Naive thymus-derived CD4-positive, alpha-beta T cell (primary cell): ENCODE measurements at regions not wholly inside any gene's neighbourhood (a gene's known extent, or its start where the extent isn't known, plus 50 kb on each side); places are given as distances from the start of the nearest gene placed in this dataset.

Experiments used
- ATAC-seq: fragments of 150-1000 bp; cut with Tn5 transposase; 2 replicates; pipeline ENCODE4 v1.10.0; 2021; ENCODE audit warnings: mild to moderate bottlenecking, moderate library complexity
- CTCF ChIA-PET: fragments of 350-600 bp; sonication (Branson Sonifier 250); formaldehyde crosslinking; loops from one replicate; lab custom pipeline; 2021; ENCODE audit warnings: antibody characterized with exemption; lab: Charles Lee
- POLR2A ChIA-PET: fragments of 350-600 bp; sonication (Branson Sonifier 250); formaldehyde crosslinking; loops from one replicate; lab custom pipeline; 2021; ENCODE audit warnings: antibody characterized with exemption, inconsistent platforms; lab: Charles Lee
- DNase-seq, 9 donors: peaks; one replicate each; pipeline versions ENCODE4 v3.0.0 to v3.0.0-alpha.2; 2020 to 2022; ENCODE audit warnings: mixed read lengths in 1 of 9
- H3K27ac ChIP-seq: one replicate; pipeline ENCODE4 v1.7.0; 2013; ENCODE audit warnings: mild to moderate bottlenecking, low read depth, low read length, moderate library complexity
- H3K27me3 ChIP-seq, 2 donors: one replicate each; pipeline ENCODE4 v1.7.0; 2013; ENCODE audit warnings: low read length in 2 of 2, mild to moderate bottlenecking in 2 of 2, moderate library complexity in 2 of 2; ENCODE audit not compliant: control insufficient read depth in 2 of 2, insufficient read depth in 2 of 2
- H3K36me3 ChIP-seq, 3 experiments: 1 replicate in 2 of 3; 2 replicates in 1 of 3; pipeline ENCODE4 v1.7.0; 2013; ENCODE audit warnings: low read length in 3 of 3, mild to moderate bottlenecking in 3 of 3, moderate library complexity in 1 of 3; ENCODE audit not compliant: insufficient read depth in 3 of 3, control insufficient read depth in 2 of 3
- H3K4me1 ChIP-seq, 2 donors: one replicate each; pipeline ENCODE4 v1.7.0; 2013; ENCODE audit warnings: low read length in 2 of 2, mild to moderate bottlenecking in 2 of 2, moderate library complexity in 1 of 2; ENCODE audit not compliant: control insufficient read depth in 2 of 2, insufficient read depth in 2 of 2
- H3K4me3 ChIP-seq: 2 replicates; pipeline ENCODE4 v1.7.0; 2013; ENCODE audit warnings: mild to moderate bottlenecking, low read length
- H3K9me3 ChIP-seq, 3 experiments: 1 replicate in 2 of 3; 2 replicates in 1 of 3; pipeline ENCODE4 v1.7.0; 2013; ENCODE audit warnings: low read length in 3 of 3; ENCODE audit not compliant: control insufficient read depth in 2 of 3
- H3K27ac Mint-ChIP-seq, 9 donors: one replicate each; pipeline ENCODE4 v1.8.0; 2020 to 2022; ENCODE audit warnings: mixed read lengths in 9 of 9, mild to moderate bottlenecking in 8 of 9, moderate library complexity in 5 of 9, inconsistent platforms in 2 of 9
- H3K27me3 Mint-ChIP-seq, 5 donors: one replicate each; pipeline ENCODE4 v1.8.0; 2021 to 2022; ENCODE audit warnings: mixed read lengths in 5 of 5, mild to moderate bottlenecking in 1 of 5
- H3K36me3 Mint-ChIP-seq, 5 donors: one replicate each; pipeline ENCODE4 v1.8.0; 2020 to 2022; ENCODE audit warnings: mixed read lengths in 5 of 5, mild to moderate bottlenecking in 3 of 5, inconsistent platforms in 1 of 5
- H3K4me1 Mint-ChIP-seq, 7 donors: one replicate each; pipeline ENCODE4 v1.8.0; 2020 to 2022; ENCODE audit warnings: mixed read lengths in 7 of 7, mild to moderate bottlenecking in 3 of 7, inconsistent platforms in 1 of 7
- H3K4me3 Mint-ChIP-seq, 10 donors: one replicate each; pipeline ENCODE4 v1.8.0; 2020 to 2022; ENCODE audit warnings: mild to moderate bottlenecking in 10 of 10, mixed read lengths in 10 of 10, moderate library complexity in 6 of 10, inconsistent platforms in 2 of 10
- H3K9me3 Mint-ChIP-seq, 11 donors: one replicate each; pipeline ENCODE4 v1.8.0; 2020 to 2022; ENCODE audit warnings: mixed read lengths in 11 of 11, mild to moderate bottlenecking in 4 of 11, inconsistent platforms in 1 of 11, moderate library complexity in 1 of 11
- intact Hi-C, 2 donors: fragments of 100-400 bp; cut with micrococcal nuclease; formaldehyde crosslinking; loops; one replicate each; pipeline ENCODE4 v1.15.1; 2023

- Mint-ChIP-seq H3K4me1 (peaks cover 0 to 6% (median 0%) of the 10 kb centered on the region in 7 donors), H3K4me3 (no peak overlapping the region), H3K27ac (no peak overlapping the region), H3K9me3 (peaks cover 0 to 11% (median 3%) of the 10 kb centered on the region in 11 donors), H3K36me3 (peaks cover 0 to 13% (median 6%) of the 10 kb centered on the region in 5 donors), H3K27me3 (peaks cover 7 to 32% (median 16%) of the 10 kb centered on the region in 5 donors)
- Histone ChIP-seq H3K36me3 (no peaks in the 10 kb centered on the region), H3K9me3 (no peaks in the 10 kb centered on the region), H3K4me3 (no peak overlapping the region), H3K4me1 (no peaks in the 10 kb centered on the region), H3K27ac (no peak overlapping the region), H3K27me3 (no peaks in the 10 kb centered on the region)
- ChIA-PET POLR2A (no interaction called here), CTCF (no interaction called here)
- no peak for ATAC-seq
- intact Hi-C loops: no loop called here
- DNase-seq: no peak
These were observed 291.3 kb downstream of the OMA1 start for GRCh38 chr1:58255192-58255591.

- H3K4me3 ChIP-seq: no peak overlapping the region
- CTCF ChIA-PET: no interaction called here
- H3K36me3 ChIP-seq: no peaks in the 10 kb centered on the region
- peaks cover 0 to 4% of the 10 kb centered on the region in 2 donors for H3K27me3 ChIP-seq
- H3K27me3 Mint-ChIP-seq: peaks cover 36 to 53% (median 42%) of the 10 kb centered on the region in 5 donors
- H3K4me3 Mint-ChIP-seq: peak overlapping the region in 1 of 10 donors; percentile 6
- H3K4me1 ChIP-seq: peaks cover 0 to 2% of the 10 kb centered on the region in 2 donors
- peaks cover 0 to 10% (median 5%) of the 10 kb centered on the region in 5 donors for H3K36me3 Mint-ChIP-seq
- no peak overlapping the region for H3K27ac ChIP-seq
- ATAC-seq: no peak
- POLR2A ChIA-PET: no interaction called here
- DNase-seq: no peak
- no peak overlapping the region for H3K27ac Mint-ChIP-seq
- H3K9me3 ChIP-seq: no peaks in the 10 kb centered on the region
- intact Hi-C loops: no loop called here
- peaks cover 0 to 21% (median 13%) of the 10 kb centered on the region in 7 donors for H3K4me1 Mint-ChIP-seq
- peaks cover 0 to 12% (median 3%) of the 10 kb centered on the region in 11 donors for H3K9me3 Mint-ChIP-seq
These were observed 295.0 kb downstream of the OMA1 start for GRCh38 chr1:58251430-58252073.

- peak overlapping the region in 9 of 10 donors; percentile 47 to 79 (median 70) for H3K4me3 Mint-ChIP-seq
- H3K36me3 Mint-ChIP-seq: peaks cover 0 to 9% (median 4%) of the 10 kb centered on the region in 5 donors
- Histone ChIP-seq H3K4me1 (peaks cover 0 to 2% of the 10 kb centered on the region in 2 donors), H3K4me3 (no peak overlapping the region), H3K27me3 (peaks cover 0 to 7% of the 10 kb centered on the region in 2 donors), H3K36me3 (no peaks in the 10 kb centered on the region), H3K27ac (no peak overlapping the region), H3K9me3 (no peaks in the 10 kb centered on the region)
- ChIA-PET CTCF (no interaction called here), POLR2A (no interaction called here)
- H3K9me3 Mint-ChIP-seq: peaks cover 0 to 8% (median 2%) of the 10 kb centered on the region in 11 donors
- H3K27ac Mint-ChIP-seq: no peak overlapping the region
- intact Hi-C loops: loop anchor here in 1 of 2 donors (1.0 kb wide), 1 partner anchor 296 kb away; the partner anchor contains the start of gene OMA1
- H3K27me3 Mint-ChIP-seq: peaks cover 42 to 56% (median 45%) of the 10 kb centered on the region in 5 donors
- ATAC-seq: no peak
- no peak for DNase-seq
- H3K4me1 Mint-ChIP-seq: peaks cover 0 to 21% (median 13%) of the 10 kb centered on the region in 7 donors
These were observed 296.0 kb downstream of the OMA1 start for GRCh38 chr1:58250587-58250948.

- Mint-ChIP-seq H3K27ac (no peak overlapping the region), H3K27me3 (peaks cover 42 to 56% (median 45%) of the 10 kb centered on the region in 5 donors), H3K9me3 (peaks cover 0 to 3% (median 0%) of the 10 kb centered on the region in 11 donors), H3K4me1 (peaks cover 0 to 21% (median 13%) of the 10 kb centered on the region in 7 donors), H3K4me3 (peak overlapping the region; percentile 20 to 79 (median 69)), H3K36me3 (peaks cover 0 to 4% (median 3%) of the 10 kb centered on the region in 5 donors)
- no peak overlapping the region for H3K27ac ChIP-seq
- H3K36me3 ChIP-seq: no peaks in the 10 kb centered on the region
- H3K9me3 ChIP-seq: no peaks in the 10 kb centered on the region
- ChIA-PET CTCF (no interaction called here), POLR2A (no interaction called here)
- peaks cover 0 to 2% of the 10 kb centered on the region in 2 donors for H3K4me1 ChIP-seq
- H3K4me3 ChIP-seq: no peak overlapping the region
- intact Hi-C loops: loop anchor here in 1 of 2 donors (1.0 kb wide), 1 partner anchor 296 kb away; the partner anchor contains the start of gene OMA1
- ATAC-seq: peak; percentile 34
- DNase-seq: peak in 3 of 9 donors; percentile 7 to 15 (median 14)
- H3K27me3 ChIP-seq: peaks cover 0 to 7% of the 10 kb centered on the region in 2 donors
These were observed 296.6 kb downstream of the OMA1 start for GRCh38 chr1:58249737-58250586.

DNA sequence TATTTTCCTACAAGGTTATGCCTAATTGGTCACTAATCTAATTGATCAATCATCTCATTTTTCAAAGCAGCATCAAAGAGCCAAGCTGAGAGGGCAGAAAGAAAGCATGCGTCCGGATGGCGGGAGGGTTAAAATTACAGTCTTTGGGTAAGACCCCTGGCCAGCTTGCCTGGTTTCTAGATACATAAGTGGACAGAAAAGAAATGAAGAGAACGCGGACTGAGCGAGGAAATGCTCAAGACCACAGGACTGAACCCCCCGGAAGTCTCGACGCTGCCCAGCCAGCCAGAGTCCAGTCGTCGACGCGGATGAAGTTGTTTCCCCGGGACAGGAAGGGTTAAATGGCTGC is 297.2 kb downstream of the OMA1 start:
- Histone ChIP-seq H3K4me1 (peaks cover 0 to 2% of the 10 kb centered on the region in 2 donors), H3K9me3 (no peaks in the 10 kb centered on the region), H3K27ac (no peak overlapping the region), H3K27me3 (peaks cover 0 to 7% of the 10 kb centered on the region in 2 donors), H3K36me3 (no peaks in the 10 kb centered on the region), H3K4me3 (no peak overlapping the region)
- DNase-seq (no peak), ATAC-seq (no peak)
- no peak overlapping the region for H3K27ac Mint-ChIP-seq
- ChIA-PET CTCF (no interaction called here), POLR2A (no interaction called here)
- H3K4me3 Mint-ChIP-seq: peak overlapping the region in 9 of 10 donors; percentile 47 to 76 (median 68)
- H3K27me3 Mint-ChIP-seq: peaks cover 42 to 56% (median 45%) of the 10 kb centered on the region in 5 donors
- H3K4me1 Mint-ChIP-seq: peaks cover 0 to 21% (median 13%) of the 10 kb centered on the region in 7 donors
- intact Hi-C loops: no loop called here
- H3K36me3 Mint-ChIP-seq: peaks cover 0 to 4% (median 3%) of the 10 kb centered on the region in 5 donors
- H3K9me3 Mint-ChIP-seq: peaks cover 0 to 3% (median 0%) of the 10 kb centered on the region in 11 donors

- Histone ChIP-seq H3K27ac (no peak overlapping the region), H3K4me3 (no peak overlapping the region), H3K27me3 (peaks cover 0 to 7% of the 10 kb centered on the region in 2 donors), H3K4me1 (peaks cover 0 to 2% of the 10 kb centered on the region in 2 donors), H3K9me3 (no peaks in the 10 kb centered on the region), H3K36me3 (no peaks in the 10 kb centered on the region)
- peaks cover 0 to 4% (median 3%) of the 10 kb centered on the region in 5 donors for H3K36me3 Mint-ChIP-seq
- peak overlapping the region in 9 of 10 donors; percentile 9 to 76 (median 58) for H3K4me3 Mint-ChIP-seq
- ChIA-PET CTCF (no interaction called here), POLR2A (no interaction called here)
- no peak overlapping the region for H3K27ac Mint-ChIP-seq
- intact Hi-C loops: no loop called here
- ATAC-seq (no peak), DNase-seq (no peak)
- peaks cover 0 to 3% (median 0%) of the 10 kb centered on the region in 11 donors for H3K9me3 Mint-ChIP-seq
- H3K27me3 Mint-ChIP-seq: peaks cover 42 to 56% (median 45%) of the 10 kb centered on the region in 5 donors
- peaks cover 0 to 21% (median 13%) of the 10 kb centered on the region in 7 donors for H3K4me1 Mint-ChIP-seq
These were observed 297.7 kb downstream of the OMA1 start for GRCh38 chr1:58248791-58249190.
